Left hindlimb (tissue), 1 donor: ENCODE measurements at regions not wholly inside any gene's neighbourhood (a gene's known extent, or its start where the extent isn't known, plus 50 kb on each side); places are given as distances from the start of the nearest gene placed in this dataset.

Experiments
- DNase-seq: peaks from one replicate; pipeline ENCODE4 v3.0.0-alpha.2; 2018

- no peak for DNase-seq
These were observed 73.0 kb upstream of the LGALSL start for GRCh38 chr2:64380853-64381527.

GRCh38 chr2:64383016-64383591, 70.9 kb upstream of the LGALSL start:
- DNase-seq = no peak

GRCh38 chr2:64383881-64384280, 70.1 kb upstream of the LGALSL start:
- DNase-seq = no peak

GRCh38 chr2:64386676-64387075, 67.3 kb upstream of the LGALSL start:
- no peak for DNase-seq

- DNase-seq = no peak
These were observed 63.4 kb upstream of the LGALSL start for GRCh38 chr2:64390586-64390985.

- no peak for DNase-seq
These were observed 62.5 kb upstream of the LGALSL start for GRCh38 chr2:64391424-64391823.

GRCh38 chr2:64391940-64392339, 62.0 kb upstream of the LGALSL start:
- DNase-seq = no peak

GRCh38 chr2:64392529-64392928, 61.4 kb upstream of the LGALSL start:
- DNase-seq = no peak

- no peak for DNase-seq
These were observed 60.5 kb upstream of the LGALSL start for GRCh38 chr2:64393383-64394010.

- DNase-seq = no peak
These were observed 59.8 kb upstream of the LGALSL start for GRCh38 chr2:64394153-64394552.

GRCh38 chr2:64396001-64396400, 58.0 kb upstream of the LGALSL start:
- DNase-seq = no peak

- no peak for DNase-seq
These were observed 57.4 kb upstream of the LGALSL start for GRCh38 chr2:64396551-64396950.

- no peak for DNase-seq
These were observed 55.3 kb upstream of the LGALSL start for GRCh38 chr2:64398516-64399129.

- no peak for DNase-seq
These were observed 54.4 kb upstream of the LGALSL start for GRCh38 chr2:64399521-64399920.

- no peak for DNase-seq
These were observed 53.7 kb upstream of the LGALSL start for GRCh38 chr2:64400105-64400728.

- no peak for DNase-seq
These were observed 53.0 kb upstream of the LGALSL start for GRCh38 chr2:64400733-64401528.

- DNase-seq = no peak
These were observed 52.5 kb upstream of the LGALSL start for GRCh38 chr2:64401529-64401880.

- DNase-seq = no peak
These were observed 51.1 kb upstream of the LGALSL start for GRCh38 chr2:64402876-64403275.

- no peak for DNase-seq
These were observed 50.5 kb upstream of the LGALSL start for GRCh38 chr2:64403426-64403825.

- peak; percentile 93 for DNase-seq
These were observed 49.8 kb upstream of the LGALSL start for GRCh38 chr2:64404002-64404731.
